ENCODE measurements at regions not wholly inside any gene's neighbourhood (a gene's known extent, or its start where the extent isn't known, plus 50 kb on each side); places are given as distances from the start of the nearest gene placed in this dataset.

- TF ChIP-seq CTCF (IDR thresholded peaks at IDR 0.05) (no peak), EP300 (IDR thresholded peaks at IDR 0.05) (no peak), POLR2A (IDR thresholded peaks at IDR 0.05) (no peak), POLR2AphosphoS5 (IDR thresholded peaks at IDR 0.05) (no peak)
- Histone ChIP-seq H3K4me1 (peaks cover 15 to 23% (median 18%) of the 10 kb centered on the region in 4 donors), H3K27me3 (no peaks in the 10 kb centered on the region), H3K36me3 (no peaks in the 10 kb centered on the region), H3K27ac (no peak overlapping the region), H3K9me3 (no peaks in the 10 kb centered on the region), H3K4me3 (no peak overlapping the region)
- DNase-seq (no peak), ATAC-seq (ENCODE audit: low FRiP score in 2 of 2) (no peak)
- 74 to 84% methylated on average over 4 of the region's 4 CpGs for WGBS, 2 donors
Measured at GRCh38 chr10:29853913-29854312, 205.5 kb downstream of the JCAD start.

- TF ChIP-seq EP300 (IDR thresholded peaks at IDR 0.05) (no peak), CTCF (IDR thresholded peaks at IDR 0.05) (no peak), POLR2AphosphoS5 (IDR thresholded peaks at IDR 0.05) (no peak), POLR2A (IDR thresholded peaks at IDR 0.05) (no peak)
- peak overlapping the region in 1 of 4 donors; percentile 58 for H3K27ac ChIP-seq
- DNase-seq (no peak), ATAC-seq (ENCODE audit: low FRiP score in 2 of 2) (no peak)
- no peaks in the 10 kb centered on the region for H3K27me3 ChIP-seq
- H3K4me1 ChIP-seq, result peaks cover 6 to 15% (median 9%) of the 10 kb centered on the region in 4 donors
- no peak overlapping the region for H3K4me3 ChIP-seq
- no peaks in the 10 kb centered on the region for H3K36me3 ChIP-seq
- WGBS, 2 donors, result 76 to 77% methylated on average over 5 of the region's 5 CpGs
- no peaks in the 10 kb centered on the region for H3K9me3 ChIP-seq
Measured at GRCh38 chr10:29851241-29851640, 208.1 kb downstream of the JCAD start.

- ATAC-seq (ENCODE audit: low FRiP score in 2 of 2) (no peak), DNase-seq (no peak)
- no peaks in the 10 kb centered on the region for H3K27me3 ChIP-seq
- no peaks in the 10 kb centered on the region for H3K36me3 ChIP-seq
- WGBS, 2 donors, result 64 to 66% methylated on average over 3 of the region's 3 CpGs
- H3K4me1 ChIP-seq, result peaks cover 6 to 15% (median 9%) of the 10 kb centered on the region in 4 donors
- no peak for TF ChIP-seq POLR2A (IDR thresholded peaks at IDR 0.05)
- TF ChIP-seq CTCF (IDR thresholded peaks at IDR 0.05), result no peak
- no peak for TF ChIP-seq POLR2AphosphoS5 (IDR thresholded peaks at IDR 0.05)
- TF ChIP-seq EP300 (IDR thresholded peaks at IDR 0.05), result no peak
- peak overlapping the region in 1 of 4 donors; percentile 58 for H3K27ac ChIP-seq
- no peak overlapping the region for H3K4me3 ChIP-seq
- H3K9me3 ChIP-seq, result no peaks in the 10 kb centered on the region
Measured at GRCh38 chr10:29850371-29850770, 209.0 kb downstream of the JCAD start.

GRCh38 chr10:29849886-29850285 is 209.5 kb downstream of the JCAD start:
- TF ChIP-seq EP300 (IDR thresholded peaks at IDR 0.05), result no peak
- Histone ChIP-seq H3K4me1 (peaks cover 6 to 15% (median 9%) of the 10 kb centered on the region in 4 donors), H3K27me3 (no peaks in the 10 kb centered on the region), H3K4me3 (peak overlapping the region in 1 of 4 donors; percentile 20), H3K27ac (peak overlapping the region in 3 of 4 donors; percentile 56 to 73 (median 71)), H3K9me3 (no peaks in the 10 kb centered on the region), H3K36me3 (no peaks in the 10 kb centered on the region)
- no peak for DNase-seq
- 65 to 71% methylated on average over 3 of the region's 3 CpGs for WGBS, 2 donors
- ATAC-seq (ENCODE audit: low FRiP score in 2 of 2), result no peak

- Histone ChIP-seq H3K36me3 (no peaks in the 10 kb centered on the region), H3K27me3 (no peaks in the 10 kb centered on the region), H3K4me1 (peaks cover 6 to 15% (median 9%) of the 10 kb centered on the region in 4 donors), H3K27ac (peak overlapping the region; percentile 56 to 73 (median 67)), H3K4me3 (peak overlapping the region in 1 of 4 donors; percentile 20), H3K9me3 (no peaks in the 10 kb centered on the region)
- TF ChIP-seq EP300 (IDR thresholded peaks at IDR 0.05), result peak in 2 of 4 donors; percentile 88 to 89
- TF ChIP-seq CTCF (IDR thresholded peaks at IDR 0.05), result no peak
- no peak for TF ChIP-seq POLR2A (IDR thresholded peaks at IDR 0.05)
- TF ChIP-seq POLR2AphosphoS5 (IDR thresholded peaks at IDR 0.05), result peak; percentile 84 to 86
- ATAC-seq (ENCODE audit: low FRiP score in 2 of 2) (peak; percentile 50 to 77), DNase-seq (no peak)
- 48 to 52% methylated on average over 9 of the region's 9 CpGs for WGBS, 2 donors
Measured at GRCh38 chr10:29849126-29849833, 210.1 kb downstream of the JCAD start.
